DND-41 (cell line): ENCODE measurements at regions not wholly inside any gene's neighbourhood (a gene's known extent, or its start where the extent isn't known, plus 50 kb on each side); places are given as distances from the start of the nearest gene placed in this dataset.

Experiments used
- CTCF ChIP-seq: IDR thresholded peaks from 2 replicates; pipeline ENCODE4 v1.5.1; 2012; ENCODE audit warnings: borderline replicate concordance, low read length, moderate library complexity, mild to moderate bottlenecking; ENCODE audit not compliant: poor library complexity, severe bottlenecking; ENCODE audit errors: extremely low read depth
- EZH2 ChIP-seq: IDR thresholded peaks from 3 replicates; pipeline ENCODE4 v1.6.1; 2012; ENCODE audit warnings: borderline replicate concordance, low read depth, mild to moderate bottlenecking, moderate library complexity, low read length, inconsistent platforms; ENCODE audit not compliant: severe bottlenecking

GRCh38 chr17:77803726-77804125 lies 154.8 kb upstream of the TNRC6C start:
- TF ChIP-seq CTCF (no peak), EZH2 (no peak)
